ENCODE measurements at regions not wholly inside any gene's neighbourhood (a gene's known extent, or its start where the extent isn't known, plus 50 kb on each side); places are given as distances from the start of the nearest gene placed in this dataset.

GRCh38 chr12:31865023-31865422 is 94.2 kb upstream of the RESF1 start:
- no peaks in the 10 kb centered on the region for H3K27me3 Mint-ChIP-seq (ENCODE audit: insufficient read depth, unreplicated experiment)
- intact Hi-C loops (cut with micrococcal nuclease; ENCODE audit: unreplicated experiment): no loop called here
- H3K9me3 ChIP-seq: no peaks in the 10 kb centered on the region; the same call in 1 of the 2 replicates

GRCh38 chr12:31861360-31861759 is 97.9 kb upstream of the RESF1 start:
- ChIA-PET POLR2A (no interaction called here), CTCF (no interaction called here)
- no peaks in the 10 kb centered on the region for H3K36me3 ChIP-seq (ENCODE audit: control insufficient read depth, insufficient read depth, low read length)
- Mint-ChIP-seq H3K4me3 (ENCODE audit: unreplicated experiment) (no peak overlapping the region), H3K36me3 (ENCODE audit: insufficient read depth, unreplicated experiment) (no peaks in the 10 kb centered on the region), H3K27ac (ENCODE audit: unreplicated experiment) (no peak overlapping the region), H3K27me3 (ENCODE audit: insufficient read depth, unreplicated experiment) (no peaks in the 10 kb centered on the region), H3K4me1 (ENCODE audit: low read depth, unreplicated experiment) (no peaks in the 10 kb centered on the region), H3K9me3 (ENCODE audit: unreplicated experiment) (peaks cover 31% of the 10 kb centered on the region)
- no peak for DNase-seq
- intact Hi-C loops (cut with micrococcal nuclease; ENCODE audit: unreplicated experiment): no loop called here
- TF ChIP-seq, protein P1, sequence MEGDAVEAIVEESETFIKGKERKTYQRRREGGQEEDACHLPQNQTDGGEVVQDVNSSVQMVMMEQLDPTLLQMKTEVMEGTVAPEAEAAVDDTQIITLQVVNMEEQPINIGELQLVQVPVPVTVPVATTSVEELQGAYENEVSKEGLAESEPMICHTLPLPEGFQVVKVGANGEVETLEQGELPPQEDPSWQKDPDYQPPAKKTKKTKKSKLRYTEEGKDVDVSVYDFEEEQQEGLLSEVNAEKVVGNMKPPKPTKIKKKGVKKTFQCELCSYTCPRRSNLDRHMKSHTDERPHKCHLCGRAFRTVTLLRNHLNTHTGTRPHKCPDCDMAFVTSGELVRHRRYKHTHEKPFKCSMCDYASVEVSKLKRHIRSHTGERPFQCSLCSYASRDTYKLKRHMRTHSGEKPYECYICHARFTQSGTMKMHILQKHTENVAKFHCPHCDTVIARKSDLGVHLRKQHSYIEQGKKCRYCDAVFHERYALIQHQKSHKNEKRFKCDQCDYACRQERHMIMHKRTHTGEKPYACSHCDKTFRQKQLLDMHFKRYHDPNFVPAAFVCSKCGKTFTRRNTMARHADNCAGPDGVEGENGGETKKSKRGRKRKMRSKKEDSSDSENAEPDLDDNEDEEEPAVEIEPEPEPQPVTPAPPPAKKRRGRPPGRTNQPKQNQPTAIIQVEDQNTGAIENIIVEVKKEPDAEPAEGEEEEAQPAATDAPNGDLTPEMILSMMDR (IDR thresholded peaks at IDR 0.05; ENCODE audit: insufficient read depth in 1 of 2, low read depth in 1 of 2, low read length in 1 of 2, severe bottlenecking in 1 of 2, unreplicated experiment in 1 of 2): no peak
- BruUV-seq (replicated peaks): no TSS peak
- no peaks in the 10 kb centered on the region for H3K27me3 ChIP-seq (replicated peaks; ENCODE audit: control insufficient read depth, insufficient read depth, low read length)
- peaks cover 15% of the 10 kb centered on the region for H3K9me3 ChIP-seq
- H3K4me3 ChIP-seq (ENCODE audit: low read depth, low read length): no peak overlapping the region
- H3K4me1 ChIP-seq: no peaks in the 10 kb centered on the region

More at GRCh38 chr12:31865023-31865422, 94.2 kb upstream of the RESF1 start:
- TF ChIP-seq, protein P1 (IDR thresholded peaks at IDR 0.05; ENCODE audit: insufficient read depth in 1 of 2, low read depth in 1 of 2, low read length in 1 of 2, severe bottlenecking in 1 of 2, unreplicated experiment in 1 of 2): no peak
- Histone ChIP-seq H3K36me3 (ENCODE audit: control insufficient read depth, insufficient read depth, low read length) (no peaks in the 10 kb centered on the region), H3K4me3 (ENCODE audit: low read depth, low read length) (no peak overlapping the region), H3K27me3 (replicated peaks; ENCODE audit: control insufficient read depth, insufficient read depth, low read length) (no peaks in the 10 kb centered on the region), H3K4me1 (no peaks in the 10 kb centered on the region)
- BruUV-seq (replicated peaks): no TSS peak
- POLR2A ChIA-PET: interaction anchor here (0.6 kb wide), 1 partner anchor 97 kb away, joined by 4 read pairs; no protein-coding TSS in a partner anchor
- Mint-ChIP-seq H3K36me3 (ENCODE audit: insufficient read depth, unreplicated experiment) (no peaks in the 10 kb centered on the region), H3K4me1 (ENCODE audit: low read depth, unreplicated experiment) (no peaks in the 10 kb centered on the region), H3K9me3 (ENCODE audit: unreplicated experiment) (peaks cover 25% of the 10 kb centered on the region), H3K4me3 (ENCODE audit: unreplicated experiment) (no peak overlapping the region), H3K27ac (ENCODE audit: unreplicated experiment) (no peak overlapping the region)
- CTCF ChIA-PET: no interaction called here
- no peak for DNase-seq

DNA sequence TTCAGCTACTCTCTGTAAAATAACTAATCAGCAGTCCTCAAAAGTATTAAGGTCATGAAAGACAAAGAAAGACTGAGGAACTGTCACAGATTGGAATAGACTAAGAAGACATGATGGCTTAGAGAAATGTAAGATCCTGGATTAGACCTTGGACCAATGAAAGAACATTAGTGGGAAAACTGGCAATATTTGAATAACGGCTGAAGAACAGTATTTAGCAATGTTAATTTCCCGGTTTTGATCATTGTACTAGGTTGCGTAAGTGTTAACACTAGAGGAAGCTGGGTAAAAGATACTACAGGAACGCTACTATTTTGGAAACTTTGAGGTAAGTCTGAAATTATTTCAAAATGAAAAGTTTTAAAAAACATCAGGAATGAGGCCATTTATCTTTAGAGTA is 98.8 kb upstream of the RESF1 start:
- no peak overlapping the region for H3K4me3 Mint-ChIP-seq (ENCODE audit: unreplicated experiment)
- H3K9me3 Mint-ChIP-seq (ENCODE audit: unreplicated experiment): peaks cover 31% of the 10 kb centered on the region
- H3K36me3 ChIP-seq (ENCODE audit: control insufficient read depth, insufficient read depth, low read length): no peaks in the 10 kb centered on the region
- peaks cover 22% of the 10 kb centered on the region for H3K9me3 ChIP-seq
- intact Hi-C loops (cut with micrococcal nuclease; ENCODE audit: unreplicated experiment): no loop called here
- H3K27ac Mint-ChIP-seq (ENCODE audit: unreplicated experiment): no peak overlapping the region
- H3K4me3 ChIP-seq (ENCODE audit: low read depth, low read length): no peak overlapping the region
- H3K36me3 Mint-ChIP-seq (ENCODE audit: insufficient read depth, unreplicated experiment): no peaks in the 10 kb centered on the region
- TF ChIP-seq, protein P1 (IDR thresholded peaks at IDR 0.05; ENCODE audit: insufficient read depth in 1 of 2, low read depth in 1 of 2, low read length in 1 of 2, severe bottlenecking in 1 of 2, unreplicated experiment in 1 of 2): no peak
- no peaks in the 10 kb centered on the region for H3K4me1 ChIP-seq
- ChIA-PET POLR2A (no interaction called here), CTCF (no interaction called here)
- no TSS peak for BruUV-seq (replicated peaks)
- H3K27me3 ChIP-seq (replicated peaks; ENCODE audit: control insufficient read depth, insufficient read depth, low read length): no peaks in the 10 kb centered on the region
- no peak for DNase-seq
- no peaks in the 10 kb centered on the region for H3K4me1 Mint-ChIP-seq (ENCODE audit: low read depth, unreplicated experiment)
- no peaks in the 10 kb centered on the region for H3K27me3 Mint-ChIP-seq (ENCODE audit: insufficient read depth, unreplicated experiment)
